Activated T-helper 2 cell treated with anti-CD3 and anti-CD28 coated beads, Interferon-gamma antibody, Interleukin-2, Interleukin-4, amounts not matched to agents 10 μg/mL and 5 μg/mL and 100 μg/mL, durations not matched to agents 14 hours and 24 hours and 36 hours (primary cell): ENCODE measurements at regions not wholly inside any gene's neighbourhood (a gene's known extent, or its start where the extent isn't known, plus 50 kb on each side); places are given as distances from the start of the nearest gene placed in this dataset.

ENCODE experiments used
- DNase-seq: peaks from one replicate; pipeline ENCODE4 v3.0.0; 2021; ENCODE audit warnings: low spot score
- H3K27ac Mint-ChIP-seq: one replicate; pipeline ENCODE4 v1.8.0; 2021; ENCODE audit warnings: mixed read lengths
- H3K27me3 Mint-ChIP-seq: one replicate; pipeline ENCODE4 v1.8.0; 2021; ENCODE audit warnings: low read depth, mixed read lengths
- H3K36me3 Mint-ChIP-seq: one replicate; pipeline ENCODE4 v1.8.0; 2021; ENCODE audit warnings: low read depth, mixed read lengths
- H3K4me1 Mint-ChIP-seq: one replicate; pipeline ENCODE4 v1.8.0; 2021; ENCODE audit warnings: low read depth, mixed read lengths
- H3K4me3 Mint-ChIP-seq: one replicate; pipeline ENCODE4 v1.8.0; 2021; ENCODE audit warnings: low read depth, mild to moderate bottlenecking, moderate library complexity, mixed read lengths
- H3K9me3 Mint-ChIP-seq: one replicate; pipeline ENCODE4 v1.8.0; 2021; ENCODE audit warnings: mixed read lengths
- intact Hi-C: fragments of 100-400 bp; cut with micrococcal nuclease; formaldehyde crosslinking; loops from one replicate; pipeline ENCODE4 v1.15.1; 2023

DNA sequence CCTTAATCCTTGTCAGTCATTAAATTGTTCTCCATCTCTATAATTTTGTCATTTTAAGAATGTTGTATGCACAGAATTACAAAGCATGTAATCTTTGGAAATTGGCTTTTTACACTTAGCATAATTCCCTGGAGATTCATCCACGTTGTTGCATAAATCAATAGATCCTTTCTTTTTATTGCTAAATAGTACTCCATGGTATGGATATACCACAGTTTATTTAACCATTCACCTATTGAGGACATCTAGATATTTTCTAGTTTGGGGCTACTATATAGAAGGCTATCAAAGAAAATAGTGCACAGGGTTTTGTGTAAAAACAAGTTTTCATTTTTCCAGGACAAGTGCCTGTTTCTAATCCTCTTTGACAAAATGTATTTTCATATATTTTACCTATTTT, 523.6 kb upstream of the KLF12 start:
- intact Hi-C loops: no loop called here
- Mint-ChIP-seq H3K27me3 (no peaks in the 10 kb centered on the region), H3K4me1 (no peaks in the 10 kb centered on the region), H3K36me3 (no peaks in the 10 kb centered on the region), H3K4me3 (no peak overlapping the region), H3K9me3 (no peaks in the 10 kb centered on the region), H3K27ac (no peak overlapping the region)
- no peak for DNase-seq

DNA sequence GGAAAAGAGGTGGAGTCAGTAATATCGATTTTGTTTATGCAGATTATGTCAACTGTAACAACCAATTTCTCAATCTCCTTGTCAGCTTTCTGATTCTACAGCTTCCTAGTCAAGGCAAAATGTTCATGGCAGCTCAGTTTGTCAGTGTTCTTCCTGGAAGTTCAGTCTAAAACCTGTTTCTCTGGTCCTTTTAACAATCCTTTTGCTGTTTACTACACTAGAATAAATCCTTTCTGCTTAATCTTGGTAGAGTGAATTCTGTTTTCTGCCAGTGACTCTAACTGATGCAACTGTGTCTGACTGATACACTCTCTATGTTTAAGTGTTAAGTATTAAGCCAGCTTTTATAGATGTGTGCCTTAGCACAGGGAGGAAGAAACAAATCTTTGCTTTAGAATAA, 516.9 kb upstream of the KLF12 start:
- Mint-ChIP-seq H3K4me3 (no peak overlapping the region), H3K4me1 (no peaks in the 10 kb centered on the region), H3K36me3 (no peaks in the 10 kb centered on the region), H3K27ac (no peak overlapping the region), H3K9me3 (no peaks in the 10 kb centered on the region), H3K27me3 (no peaks in the 10 kb centered on the region)
- no peak for DNase-seq
- intact Hi-C loops: no loop called here

DNA sequence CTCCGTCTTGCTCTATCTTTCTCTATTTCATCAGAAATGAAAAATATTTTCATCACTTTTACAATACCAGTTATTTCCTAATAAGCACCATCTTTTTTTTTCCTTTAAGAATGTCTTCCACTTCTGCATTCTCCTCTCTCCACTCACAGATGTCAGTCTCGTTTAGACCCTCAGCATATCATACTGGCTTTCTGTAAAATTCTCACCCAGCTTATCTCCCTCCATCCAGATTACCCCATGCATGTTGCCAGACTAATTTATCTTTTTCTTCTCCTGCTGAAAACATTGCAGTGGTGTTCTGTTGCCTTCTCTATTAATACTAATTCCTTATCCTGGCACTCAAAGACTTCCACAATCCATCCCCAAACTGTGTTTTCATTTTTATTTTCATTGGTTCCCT, 513.8 kb upstream of the KLF12 start:
- Mint-ChIP-seq H3K9me3 (no peaks in the 10 kb centered on the region), H3K36me3 (no peaks in the 10 kb centered on the region), H3K27me3 (no peaks in the 10 kb centered on the region), H3K27ac (no peak overlapping the region), H3K4me3 (no peak overlapping the region), H3K4me1 (no peaks in the 10 kb centered on the region)
- intact Hi-C loops: no loop called here
- DNase-seq: no peak

DNA sequence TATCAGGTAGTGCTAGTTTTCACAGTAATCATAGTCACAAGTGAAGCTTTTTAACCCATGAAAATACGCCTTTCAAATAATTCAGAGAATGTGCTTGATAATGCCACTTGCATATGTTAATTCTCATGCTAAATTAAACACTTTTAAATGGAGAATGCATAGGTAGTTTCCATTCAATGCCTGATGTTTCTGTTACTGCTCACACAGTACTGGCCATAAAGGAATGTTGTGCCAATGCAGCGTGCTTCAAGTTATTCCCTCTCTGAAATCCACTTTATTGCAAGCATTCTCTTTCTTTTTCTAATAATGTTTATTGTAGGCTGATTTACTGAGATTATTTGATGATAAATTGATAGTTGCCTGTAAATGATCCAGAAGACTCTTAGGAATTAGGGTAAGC, 513.0 kb upstream of the KLF12 start:
- no peak for DNase-seq
- H3K4me1 Mint-ChIP-seq: no peaks in the 10 kb centered on the region
- H3K4me3 Mint-ChIP-seq: no peak overlapping the region

DNA sequence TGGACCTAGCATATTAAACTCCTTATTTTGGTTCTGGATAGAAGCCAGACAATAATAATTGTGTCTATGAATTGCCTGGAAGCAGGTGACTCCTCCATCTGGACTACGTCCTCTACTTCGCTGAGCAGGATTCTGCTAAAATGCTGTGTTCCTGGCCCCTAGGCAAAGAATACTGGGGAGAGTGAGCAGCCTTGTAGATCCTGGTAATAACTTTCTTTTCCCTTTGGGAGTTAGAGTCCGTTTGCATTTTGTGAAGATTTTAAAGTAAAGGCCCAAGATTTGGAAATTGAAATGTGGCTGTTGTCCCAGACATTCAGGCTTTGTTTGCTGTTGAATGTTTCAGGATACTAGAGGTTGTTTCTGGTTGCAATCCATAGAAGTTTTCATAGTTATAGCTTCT, 511.9 kb upstream of the KLF12 start:
- intact Hi-C loops: no loop called here
- H3K9me3 Mint-ChIP-seq: no peaks in the 10 kb centered on the region
- H3K4me1 Mint-ChIP-seq: no peaks in the 10 kb centered on the region
- H3K4me3 Mint-ChIP-seq: no peak overlapping the region
- no peak overlapping the region for H3K27ac Mint-ChIP-seq
- H3K36me3 Mint-ChIP-seq: no peaks in the 10 kb centered on the region
- no peaks in the 10 kb centered on the region for H3K27me3 Mint-ChIP-seq
- no peak for DNase-seq

More for the DNA sequence above, 513.0 kb upstream of the KLF12 start:
- Mint-ChIP-seq H3K36me3 (no peaks in the 10 kb centered on the region), H3K9me3 (no peaks in the 10 kb centered on the region), H3K27me3 (no peaks in the 10 kb centered on the region), H3K27ac (no peak overlapping the region)
- intact Hi-C loops: no loop called here

DNA sequence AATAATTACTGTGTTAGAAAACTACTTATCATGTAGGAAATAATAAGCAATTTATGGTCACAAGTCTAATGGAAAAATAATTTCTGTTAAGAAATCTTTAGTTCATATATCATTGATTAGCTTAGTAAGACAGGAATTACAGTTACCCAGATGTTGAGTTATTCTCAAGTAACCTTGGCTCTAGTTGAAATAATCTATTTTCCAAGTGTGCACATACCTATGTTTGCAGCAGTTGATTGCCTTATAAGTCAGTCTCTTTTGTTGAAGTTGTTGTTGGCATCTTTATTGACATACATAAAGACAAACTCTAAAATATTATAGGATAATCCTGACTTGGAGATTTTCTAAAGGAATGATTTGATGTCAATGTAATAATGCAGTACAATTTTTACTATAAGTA, 511.4 kb upstream of the KLF12 start:
- no peak for DNase-seq
- intact Hi-C loops: no loop called here
- Mint-ChIP-seq H3K36me3 (no peaks in the 10 kb centered on the region), H3K4me1 (no peaks in the 10 kb centered on the region), H3K4me3 (no peak overlapping the region), H3K27me3 (no peaks in the 10 kb centered on the region), H3K27ac (no peak overlapping the region), H3K9me3 (no peaks in the 10 kb centered on the region)

DNA sequence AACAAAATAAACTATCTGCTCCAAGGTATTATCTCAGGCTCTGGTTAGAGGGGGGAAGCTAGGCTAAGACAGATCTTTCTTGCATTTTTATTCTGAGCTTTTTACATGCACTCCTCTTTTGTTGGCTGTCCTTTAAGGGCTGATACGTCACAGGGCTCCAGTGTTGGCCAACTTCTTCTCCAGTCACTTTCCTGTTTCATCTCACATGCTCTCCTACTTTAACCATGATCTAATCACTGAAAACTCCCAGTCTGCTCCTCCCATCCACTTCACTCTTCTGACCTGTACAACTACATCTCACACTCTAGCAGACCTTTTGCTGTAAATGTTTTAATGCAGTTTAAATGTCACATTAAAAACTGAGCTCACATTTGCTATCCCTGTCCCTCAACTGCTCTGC, 510.0 kb upstream of the KLF12 start:
- intact Hi-C loops: no loop called here

DNA sequence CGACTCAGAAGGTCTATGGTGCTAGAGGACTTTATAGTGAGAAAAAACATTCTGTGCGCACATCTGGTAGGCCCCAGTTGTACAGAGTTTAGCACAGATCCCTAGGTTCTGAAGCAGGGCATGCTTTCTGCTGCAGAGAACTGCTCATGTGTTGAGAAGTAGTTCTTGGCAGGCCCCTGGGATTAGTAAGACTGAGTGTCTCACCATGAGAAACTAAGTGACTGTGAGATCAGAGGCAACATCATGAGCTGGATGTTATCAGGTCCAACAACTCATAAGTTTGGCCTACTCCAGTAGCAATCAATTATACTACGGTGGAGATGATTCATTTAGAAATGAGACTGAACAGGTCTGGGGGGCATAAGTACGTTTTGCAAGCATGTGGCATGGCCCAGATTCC, 507.4 kb upstream of the KLF12 start:
- H3K27ac Mint-ChIP-seq: no peak overlapping the region
- H3K27me3 Mint-ChIP-seq: no peaks in the 10 kb centered on the region
- no peaks in the 10 kb centered on the region for H3K4me1 Mint-ChIP-seq
- H3K9me3 Mint-ChIP-seq: no peaks in the 10 kb centered on the region
- H3K36me3 Mint-ChIP-seq: no peaks in the 10 kb centered on the region
- intact Hi-C loops: no loop called here
- no peak for DNase-seq
- no peak overlapping the region for H3K4me3 Mint-ChIP-seq

More for the DNA sequence above, 510.0 kb upstream of the KLF12 start:
- no peaks in the 10 kb centered on the region for H3K36me3 Mint-ChIP-seq
- H3K27ac Mint-ChIP-seq: no peak overlapping the region
- no peaks in the 10 kb centered on the region for H3K4me1 Mint-ChIP-seq
- no peaks in the 10 kb centered on the region for H3K9me3 Mint-ChIP-seq
- H3K4me3 Mint-ChIP-seq: no peak overlapping the region
- no peaks in the 10 kb centered on the region for H3K27me3 Mint-ChIP-seq
- DNase-seq: no peak

DNA sequence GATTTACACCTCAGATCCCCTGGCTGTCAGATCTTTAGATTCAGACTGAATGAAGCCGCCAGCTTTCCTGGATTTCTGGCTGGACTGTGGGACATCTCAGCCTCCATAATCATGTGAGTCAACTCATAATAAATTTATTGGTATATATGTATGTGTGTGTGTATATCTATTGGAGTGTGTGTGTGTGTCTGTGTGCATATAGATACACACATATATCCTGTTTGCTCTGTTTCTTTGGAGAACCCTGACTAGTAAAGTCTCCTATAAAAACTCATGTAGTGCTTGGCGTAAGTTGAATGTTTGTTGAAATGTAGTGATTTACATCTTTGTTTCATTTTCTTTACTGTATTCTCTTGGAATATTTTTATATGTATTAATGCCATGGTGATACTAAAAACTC, 499.5 kb upstream of the KLF12 start:
- Mint-ChIP-seq H3K4me3 (no peak overlapping the region), H3K27ac (no peak overlapping the region), H3K9me3 (no peaks in the 10 kb centered on the region), H3K36me3 (no peaks in the 10 kb centered on the region), H3K27me3 (no peaks in the 10 kb centered on the region), H3K4me1 (no peaks in the 10 kb centered on the region)
- DNase-seq: no peak
- intact Hi-C loops: no loop called here

DNA sequence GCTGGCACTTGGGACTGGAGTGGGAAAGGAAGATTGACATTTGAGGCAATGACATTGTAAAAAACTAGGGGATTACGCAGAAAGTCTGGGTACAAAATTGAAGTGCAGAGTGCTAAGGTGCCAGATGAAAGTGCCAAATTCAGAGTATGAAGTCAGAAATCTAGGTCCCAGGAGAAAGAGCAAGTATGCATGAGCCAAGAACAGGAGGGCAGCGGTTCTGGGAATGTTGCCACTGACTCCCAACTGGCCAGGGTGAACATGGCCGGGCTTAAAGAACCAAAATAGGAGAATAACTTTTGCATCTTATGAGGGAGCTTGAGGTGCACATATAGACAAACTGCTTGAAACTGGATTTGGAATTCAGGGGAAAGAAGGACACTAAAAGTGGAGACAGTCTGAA, 495.8 kb upstream of the KLF12 start:
- H3K27ac Mint-ChIP-seq: no peak overlapping the region
- no peaks in the 10 kb centered on the region for H3K36me3 Mint-ChIP-seq
- H3K4me3 Mint-ChIP-seq: no peak overlapping the region
- intact Hi-C loops: no loop called here
- H3K27me3 Mint-ChIP-seq: no peaks in the 10 kb centered on the region
- no peaks in the 10 kb centered on the region for H3K9me3 Mint-ChIP-seq
- no peak for DNase-seq
- H3K4me1 Mint-ChIP-seq: no peaks in the 10 kb centered on the region

DNA sequence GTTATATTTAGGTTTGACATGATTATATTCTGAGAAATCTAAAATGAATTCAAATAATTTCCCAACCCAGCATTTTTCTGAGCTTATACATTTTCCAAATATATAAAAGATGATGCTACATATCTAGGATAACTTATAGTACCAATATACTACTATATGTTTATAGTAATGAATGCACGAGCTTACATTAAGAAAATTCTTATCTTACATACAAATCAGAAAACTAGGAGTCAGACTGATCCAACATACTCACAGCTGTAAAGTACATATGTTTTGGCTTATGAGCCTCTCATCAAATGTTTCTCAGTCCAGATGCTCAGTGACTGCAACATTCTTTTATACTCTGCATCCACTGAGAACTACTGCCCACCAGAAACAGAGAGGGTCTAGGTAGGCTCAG, 491.3 kb upstream of the KLF12 start:
- intact Hi-C loops: no loop called here
- Mint-ChIP-seq H3K27ac (no peak overlapping the region), H3K4me3 (no peak overlapping the region), H3K27me3 (no peaks in the 10 kb centered on the region), H3K36me3 (no peaks in the 10 kb centered on the region), H3K9me3 (no peaks in the 10 kb centered on the region), H3K4me1 (no peaks in the 10 kb centered on the region)
- no peak for DNase-seq

DNA sequence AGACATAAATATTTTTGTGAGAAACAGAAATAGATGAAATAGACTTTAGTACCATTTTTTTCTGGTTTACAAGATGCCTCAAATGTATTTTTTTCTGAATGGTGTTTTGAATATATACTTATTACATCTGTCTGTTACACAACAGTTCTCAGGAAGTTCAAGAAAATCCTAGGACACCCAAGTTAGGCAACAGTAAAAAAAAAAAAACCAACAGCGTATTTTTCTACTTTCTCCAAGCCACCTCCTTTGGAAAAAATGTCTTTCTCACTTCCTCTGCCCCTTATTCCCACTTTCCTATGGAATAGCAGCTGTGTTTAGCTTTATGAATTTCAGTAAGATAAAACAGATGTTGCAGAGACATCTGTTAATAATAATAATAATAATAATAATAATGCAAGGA, 489.6 kb upstream of the KLF12 start:
- H3K9me3 Mint-ChIP-seq: no peaks in the 10 kb centered on the region
- DNase-seq: no peak
- no peaks in the 10 kb centered on the region for H3K27me3 Mint-ChIP-seq
- no peaks in the 10 kb centered on the region for H3K4me1 Mint-ChIP-seq
- no peak overlapping the region for H3K27ac Mint-ChIP-seq
- no peaks in the 10 kb centered on the region for H3K36me3 Mint-ChIP-seq
- H3K4me3 Mint-ChIP-seq: no peak overlapping the region
- intact Hi-C loops: no loop called here

DNA sequence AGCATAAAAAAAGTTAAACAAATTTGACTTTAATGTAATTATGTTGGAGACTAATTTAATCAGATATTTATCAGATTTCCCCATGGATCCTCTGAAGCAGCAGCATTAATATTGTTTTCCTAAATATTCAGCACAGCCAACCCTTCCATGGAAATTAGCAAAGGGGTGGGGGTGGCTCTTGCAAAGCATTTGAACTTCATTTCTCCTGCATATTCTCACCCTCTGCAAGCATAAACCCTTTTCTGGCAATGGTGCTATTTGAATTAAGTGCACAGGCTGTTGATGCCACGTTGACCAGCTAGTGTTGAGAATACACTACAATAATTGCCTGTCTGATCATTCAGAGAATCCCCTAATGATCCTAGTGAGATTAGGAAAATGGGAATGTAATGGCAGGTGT, 488.1 kb upstream of the KLF12 start:
- no peaks in the 10 kb centered on the region for H3K4me1 Mint-ChIP-seq
- no peaks in the 10 kb centered on the region for H3K9me3 Mint-ChIP-seq
- H3K27me3 Mint-ChIP-seq: no peaks in the 10 kb centered on the region
- H3K36me3 Mint-ChIP-seq: no peaks in the 10 kb centered on the region
- no peak for DNase-seq
- no peak overlapping the region for H3K27ac Mint-ChIP-seq
- no peak overlapping the region for H3K4me3 Mint-ChIP-seq
- intact Hi-C loops: no loop called here

DNA sequence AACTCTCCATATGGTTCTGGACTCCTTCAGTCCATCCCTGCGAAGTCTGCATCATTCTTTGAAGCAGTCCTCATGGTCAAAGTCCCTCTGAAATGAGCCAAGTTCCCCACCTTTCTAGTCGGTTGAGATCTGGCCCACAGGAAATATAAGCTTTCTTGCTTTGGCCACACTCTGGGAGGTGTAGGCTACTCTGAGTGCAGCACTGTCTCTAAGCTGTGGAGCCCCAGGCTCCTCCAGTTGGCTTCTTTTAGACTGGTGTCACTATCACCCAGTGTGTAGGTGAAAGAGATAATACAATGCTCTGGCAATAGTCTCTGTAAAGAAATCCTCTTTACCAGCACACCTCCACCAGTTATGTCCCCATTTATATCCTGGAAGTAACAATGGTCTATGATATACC, 486.5 kb upstream of the KLF12 start:
- H3K27me3 Mint-ChIP-seq: no peaks in the 10 kb centered on the region
- no peak overlapping the region for H3K4me3 Mint-ChIP-seq
- H3K27ac Mint-ChIP-seq: no peak overlapping the region
- DNase-seq: no peak
- H3K36me3 Mint-ChIP-seq: no peaks in the 10 kb centered on the region
- H3K9me3 Mint-ChIP-seq: no peaks in the 10 kb centered on the region
- H3K4me1 Mint-ChIP-seq: no peaks in the 10 kb centered on the region
- intact Hi-C loops: no loop called here
